Thyroid gland (tissue), 4 donors: ENCODE measurements at regions not wholly inside any gene's neighbourhood (a gene's known extent, or its start where the extent isn't known, plus 50 kb on each side); places are given as distances from the start of the nearest gene placed in this dataset.
"Not testable (repeated sequence)": the region's sequence is repeated elsewhere in the genome, so short reads cannot be mapped to it uniquely, and the experiment has no call there.

Experiments used
- DNase-seq, 2 donors: peaks; one replicate each; pipeline ENCODE4 v3.0.0-alpha.2; 2019
- H3K27ac ChIP-seq, 3 donors: fragments of 200-600 bp; sonication (generic); 1 replicate in 2 of 3; 2 replicates in 1 of 3; pipeline ENCODE4 v1.5.1; 2016 to 2019; ENCODE audit warnings: mild to moderate bottlenecking in 1 of 3, moderate library complexity in 1 of 3
- H3K27me3 ChIP-seq: fragments of 200-600 bp; sonication (generic); one replicate; pipeline ENCODE4 v1.5.1; 2019
- H3K36me3 ChIP-seq, 2 donors: fragments of 200-600 bp; sonication (generic); one replicate each; pipeline ENCODE4 v1.5.1; 2016 to 2019
- H3K4me1 ChIP-seq, 2 donors: fragments of 200-600 bp; sonication (generic); one replicate each; pipeline ENCODE4 v1.5.1; 2017 to 2019
- H3K4me3 ChIP-seq, 3 donors: fragments of 200-600 bp; sonication (generic); replicated peaks in 1 of 3; 1 replicate in 2 of 3; 2 replicates in 1 of 3; pipeline ENCODE4 v1.5.1; 2016; ENCODE audit warnings: mild to moderate bottlenecking in 1 of 3
- H3K9me3 ChIP-seq: fragments of 200-600 bp; sonication (generic); one replicate; pipeline ENCODE4 v1.5.1; 2017
- CTCF ChIP-seq, 6 experiments: fragments of 200-600 bp in 3 of 6; fragments of 450-650 bp in 3 of 6; sonication (generic) in 3 of 6; IDR thresholded peaks; one replicate each; pipeline ENCODE4 v1.5.1; 2016 to 2019; ENCODE audit warnings: antibody characterized with exemption in 6 of 6, mild to moderate bottlenecking in 2 of 6, inconsistent platforms in 1 of 6, moderate library complexity in 1 of 6
- POLR2A ChIP-seq, 2 donors: fragments of 450-650 bp; IDR thresholded peaks; one replicate each; pipeline ENCODE4 v1.6.1; 2017; ENCODE audit warnings: antibody characterized with exemption in 2 of 2, mild to moderate bottlenecking in 2 of 2, moderate library complexity in 1 of 2
- WGBS, 2 donors: methylation state at CpG; one replicate each; pipeline ENCODE4 v1.1.5; 2017; 5-methylcytosine and 5-hydroxymethylcytosine counted together
- intact Hi-C: fragments of 100-400 bp; cut with DNase I; formaldehyde crosslinking; loops from one replicate; pipeline ENCODE4 v1.15.1; 2023

- no peak overlapping the region for H3K4me3 ChIP-seq
- no peak for DNase-seq
- intact Hi-C loops = no loop called here
- TF ChIP-seq CTCF (IDR thresholded peaks at IDR 0.05) = no peak
- no peak for TF ChIP-seq POLR2A (IDR thresholded peaks at IDR 0.05)
- no peaks in the 10 kb centered on the region for H3K27me3 ChIP-seq
- no peaks in the 10 kb centered on the region for H3K9me3 ChIP-seq
- H3K36me3 ChIP-seq = no peaks in the 10 kb centered on the region
- 53 to 65% methylated on average over 2 of the region's 2 CpGs for WGBS, 2 donors
- H3K4me1 ChIP-seq = no peaks in the 10 kb centered on the region
- no peak overlapping the region for H3K27ac ChIP-seq
Observed at GRCh38 chr1:38773483-38773882, 86.1 kb downstream of the RRAGC start.

- WGBS, 2 donors = 84 to 86% methylated on average over 3 of the region's 3 CpGs
- Histone ChIP-seq H3K9me3 (no peaks in the 10 kb centered on the region), H3K4me3 (no peak overlapping the region), H3K27me3 (no peaks in the 10 kb centered on the region), H3K36me3 (no peaks in the 10 kb centered on the region), H3K4me1 (no peaks in the 10 kb centered on the region), H3K27ac (no peak overlapping the region)
- DNase-seq = no peak
- TF ChIP-seq POLR2A (IDR thresholded peaks at IDR 0.05) (no peak), CTCF (IDR thresholded peaks at IDR 0.05) (no peak)
- intact Hi-C loops = no loop called here
Observed at GRCh38 chr1:38772953-38773352, 86.6 kb downstream of the RRAGC start.

- Histone ChIP-seq H3K4me1 (no peaks in the 10 kb centered on the region), H3K27me3 (no peaks in the 10 kb centered on the region), H3K9me3 (no peaks in the 10 kb centered on the region), H3K27ac (no peak overlapping the region), H3K4me3 (no peak overlapping the region), H3K36me3 (no peaks in the 10 kb centered on the region)
- intact Hi-C loops = no loop called here
- WGBS, 2 donors = 54 to 66% methylated on average over 4 of the region's 4 CpGs
- no peak for DNase-seq
- TF ChIP-seq POLR2A (IDR thresholded peaks at IDR 0.05) (no peak), CTCF (IDR thresholded peaks at IDR 0.05) (no peak)
Observed at GRCh38 chr1:38772026-38772425, 87.5 kb downstream of the RRAGC start.

GRCh38 chr1:38770516-38771173, 88.9 kb downstream of the RRAGC start:
- intact Hi-C loops, DNase-seq, H3K4me3 ChIP-seq, H3K9me3 ChIP-seq, H3K36me3 ChIP-seq, H3K27me3 ChIP-seq, H3K4me1 ChIP-seq, H3K27ac ChIP-seq: not testable (repeated sequence)
- WGBS, 2 donors = 89 to 98% methylated on average over 3 of the region's 5 CpGs

GRCh38 chr1:38766125-38766524, 93.4 kb downstream of the RRAGC start:
- Histone ChIP-seq H3K27ac (no peak overlapping the region), H3K4me3 (no peak overlapping the region), H3K4me1 (no peaks in the 10 kb centered on the region), H3K36me3 (no peaks in the 10 kb centered on the region), H3K9me3 (no peaks in the 10 kb centered on the region), H3K27me3 (no peaks in the 10 kb centered on the region)
- intact Hi-C loops = no loop called here
- 68 to 73% methylated on average over 7 of the region's 7 CpGs for WGBS, 2 donors
- no peak for TF ChIP-seq POLR2A (IDR thresholded peaks at IDR 0.05)
- DNase-seq = no peak

GRCh38 chr1:38763121-38763520, 96.5 kb downstream of the RRAGC start:
- H3K9me3 ChIP-seq = no peaks in the 10 kb centered on the region
- H3K27ac ChIP-seq = no peak overlapping the region
- WGBS, 2 donors = 74 to 75% methylated on average over 4 to 6 of the region's 6 CpGs
- H3K4me1 ChIP-seq = no peaks in the 10 kb centered on the region
- TF ChIP-seq CTCF (IDR thresholded peaks at IDR 0.05) (no peak), POLR2A (IDR thresholded peaks at IDR 0.05) (no peak)
- H3K36me3 ChIP-seq = no peaks in the 10 kb centered on the region
- intact Hi-C loops = no loop called here
- no peak overlapping the region for H3K4me3 ChIP-seq
- no peak for DNase-seq
- H3K27me3 ChIP-seq = no peaks in the 10 kb centered on the region
